ENCODE measurements at regions not wholly inside any gene's neighbourhood (a gene's known extent, or its start where the extent isn't known, plus 50 kb on each side); places are given as distances from the start of the nearest gene placed in this dataset.

GRCh38 chr13:69324090-69324886, 783.3 kb upstream of the ATXN8OS start:
- TF ChIP-seq CTCF (IDR thresholded peaks at IDR 0.05) (no peak), POLR2A (IDR thresholded peaks at IDR 0.05) (no peak)
